NCI-H1105 (cell line): ENCODE measurements at regions not wholly inside any gene's neighbourhood (a gene's known extent, or its start where the extent isn't known, plus 50 kb on each side); places are given as distances from the start of the nearest gene placed in this dataset.

Experiments used
- DNase-seq: peaks from one replicate; lab custom pipeline; 2025; lab: John Stamatoyannopoulos, UW

DNA sequence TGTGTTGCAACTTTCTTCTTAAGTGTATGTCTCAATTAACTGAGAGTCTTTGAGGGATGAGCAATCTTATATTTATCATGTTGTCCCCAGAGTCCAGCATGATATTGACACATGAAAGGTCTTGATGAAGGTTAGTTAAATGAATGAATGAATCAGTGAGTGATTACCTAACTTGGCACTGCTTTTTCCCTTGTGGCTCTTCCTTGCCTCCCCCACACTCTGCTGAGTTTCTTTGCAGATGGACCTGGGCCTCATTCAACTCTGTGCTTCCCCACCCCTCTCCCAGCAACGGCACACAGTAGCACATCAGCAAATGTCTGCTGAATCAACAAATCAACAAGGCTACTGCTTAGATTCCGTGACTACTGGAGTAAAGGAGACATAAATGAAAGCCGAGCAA is 235.1 kb upstream of the CXCL12 start:
- DNase-seq, result no peak

DNA sequence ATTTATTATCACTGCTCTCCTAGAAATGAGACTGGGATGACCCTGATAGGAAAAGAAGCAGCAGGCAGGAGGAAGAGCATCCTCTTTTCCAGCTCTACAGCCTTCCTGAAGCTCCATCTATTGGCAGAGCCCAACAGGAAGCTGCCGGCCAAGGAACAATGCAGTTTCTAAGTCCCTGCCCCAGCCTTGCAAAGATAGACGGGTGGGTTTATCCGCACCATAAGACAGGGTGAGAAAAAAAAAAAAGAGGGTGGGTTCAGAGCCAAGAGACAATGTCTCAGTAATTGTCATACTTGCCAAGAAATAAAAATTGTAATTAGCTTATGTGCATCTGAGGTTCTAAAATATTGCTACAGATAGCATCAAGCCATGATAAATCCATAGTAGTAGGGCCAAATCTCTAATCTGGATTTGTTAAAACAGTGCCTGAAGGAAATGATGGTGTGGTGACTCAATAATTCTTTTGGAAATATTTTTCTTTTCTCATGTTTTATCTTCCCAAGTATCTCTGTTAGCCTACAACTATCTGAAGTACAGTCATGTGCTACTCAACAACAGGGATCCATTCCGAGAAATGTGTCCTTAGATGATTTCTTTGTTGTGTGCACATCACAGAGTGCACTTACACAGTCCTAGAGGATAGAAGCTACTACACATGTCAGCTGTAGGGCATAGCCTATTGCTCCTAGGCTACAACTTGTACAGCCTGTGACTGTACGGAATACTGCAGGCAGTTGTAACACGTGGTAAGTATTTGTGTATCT is 242.9 kb upstream of the CXCL12 start:
- no peak for DNase-seq

DNA sequence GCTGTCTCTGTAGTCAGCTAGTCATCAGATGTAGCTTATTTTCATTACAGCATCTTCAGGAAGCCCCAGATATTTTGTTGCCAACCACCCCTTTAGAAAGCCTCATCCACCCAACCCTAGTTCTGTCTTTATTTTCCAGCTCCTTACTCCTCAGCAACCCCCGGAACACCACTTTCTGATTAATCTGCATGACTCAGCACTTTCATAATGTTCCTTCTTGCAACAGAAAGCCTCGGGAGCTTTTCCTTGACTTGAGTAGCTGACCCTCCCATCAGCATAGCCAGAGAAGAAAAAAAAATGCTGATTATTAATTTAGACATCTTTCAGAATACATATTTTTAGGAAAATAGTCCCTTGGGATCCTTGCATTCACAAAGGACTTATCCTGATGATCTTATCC is 244.0 kb upstream of the CXCL12 start:
- no peak for DNase-seq

DNA sequence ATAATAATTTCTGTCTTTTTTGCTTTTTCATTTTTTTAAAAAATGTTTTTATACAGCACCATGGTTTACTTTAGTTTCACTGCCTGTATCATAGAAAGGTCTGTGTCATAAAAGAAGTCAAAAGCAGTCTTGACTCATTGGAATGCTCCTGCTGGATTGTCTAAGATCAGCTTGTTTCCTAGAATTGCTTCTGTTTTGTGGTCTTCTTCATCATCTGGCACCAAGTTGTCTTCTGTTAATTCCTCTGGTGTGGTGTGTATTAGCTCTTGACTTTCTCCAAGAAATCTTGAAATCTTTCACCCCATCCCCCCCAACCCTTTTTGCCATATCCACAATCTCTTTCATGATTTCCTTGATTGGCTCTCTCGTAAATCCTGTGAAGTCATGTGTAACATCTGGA is 250.3 kb upstream of the CXCL12 start:
- DNase-seq, result no peak

DNA sequence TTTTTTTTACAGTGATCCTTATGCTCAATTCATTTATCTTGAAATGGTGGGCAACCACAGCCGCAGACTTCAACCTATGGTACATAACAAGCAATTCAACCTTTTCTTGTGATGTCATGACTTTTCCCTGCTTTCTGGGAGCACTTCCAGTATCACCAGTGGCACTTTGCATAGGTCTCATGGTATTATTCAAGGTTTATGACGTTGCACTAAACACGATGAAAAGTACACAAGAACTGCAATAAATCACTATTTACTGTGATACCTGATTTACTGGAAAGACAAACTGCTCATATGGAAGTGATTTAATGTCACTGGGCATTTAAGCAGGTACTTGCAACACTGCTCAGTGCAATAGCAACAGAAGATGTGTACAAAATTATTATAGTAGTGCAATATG is 251.7 kb upstream of the CXCL12 start:
- no peak for DNase-seq

DNA sequence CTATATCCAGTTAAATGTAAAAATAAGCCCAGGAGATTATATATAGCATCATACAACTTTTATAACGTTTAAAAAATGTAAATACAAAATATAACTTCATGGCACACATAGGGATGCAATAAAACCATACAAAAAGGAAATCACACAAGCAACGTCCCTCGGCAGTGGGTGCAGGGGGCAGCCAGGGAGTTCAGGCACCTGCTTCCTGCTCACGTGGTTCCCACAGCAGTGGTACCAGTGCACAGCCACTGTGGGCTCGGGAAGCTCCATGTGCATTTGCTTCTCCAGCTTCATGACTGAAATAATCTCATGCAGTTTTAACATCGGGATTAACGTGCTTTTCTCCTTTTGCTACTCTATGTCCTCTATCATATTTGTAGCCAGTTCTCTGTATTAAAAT is 255.5 kb upstream of the CXCL12 start:
- DNase-seq, result no peak

DNA sequence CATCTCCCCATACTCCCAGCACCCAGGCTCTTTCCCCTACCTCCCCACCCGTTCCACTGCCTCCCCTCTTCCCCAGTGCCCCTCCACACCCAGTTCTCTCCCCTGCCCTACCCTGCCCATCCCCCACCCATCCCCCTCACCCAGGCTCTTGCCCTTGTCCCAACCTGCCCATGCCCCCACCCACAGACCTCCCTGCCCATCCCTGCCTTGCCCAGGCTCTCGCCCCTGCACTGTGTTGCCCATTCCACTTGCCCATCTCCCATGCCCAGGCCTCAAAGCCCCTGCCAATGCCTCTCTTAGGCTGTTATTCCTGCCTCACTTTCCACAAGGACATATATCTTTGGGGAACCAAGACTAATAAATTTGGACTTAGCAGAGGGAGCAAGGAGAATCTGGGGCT is 262.6 kb upstream of the CXCL12 start:
- DNase-seq, result no peak

DNA sequence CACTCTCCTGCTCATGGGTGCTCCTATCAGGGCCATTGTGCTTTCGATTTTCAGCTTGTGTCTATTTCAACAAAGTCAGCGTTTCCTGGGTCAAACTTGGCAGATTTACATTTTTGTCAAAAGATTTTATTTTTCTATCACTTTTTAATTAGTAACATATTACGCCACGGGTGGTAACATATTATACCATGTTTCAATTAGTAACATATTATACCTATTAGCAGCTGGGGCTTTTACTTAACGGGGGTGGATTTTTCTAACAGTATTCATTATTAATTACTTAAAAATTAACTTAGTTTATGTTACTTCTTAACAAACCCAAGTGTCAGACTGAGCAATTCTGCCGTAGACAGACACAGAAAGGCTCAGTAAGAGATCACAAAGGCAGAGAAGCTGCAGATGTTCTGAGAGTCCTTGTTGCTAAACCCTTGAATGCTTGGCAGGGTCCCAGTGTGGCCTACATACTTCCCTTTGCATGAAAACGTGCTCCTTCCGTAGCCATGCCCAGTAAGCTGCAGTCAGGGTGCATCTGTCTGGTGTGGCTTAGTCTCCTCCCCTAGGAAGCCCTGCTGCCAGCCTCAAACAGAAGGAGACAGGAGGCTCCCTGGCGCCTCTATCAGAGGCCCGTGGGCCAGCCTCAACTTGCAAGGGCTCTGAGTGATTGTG is 263.1 kb upstream of the CXCL12 start:
- no peak for DNase-seq

DNA sequence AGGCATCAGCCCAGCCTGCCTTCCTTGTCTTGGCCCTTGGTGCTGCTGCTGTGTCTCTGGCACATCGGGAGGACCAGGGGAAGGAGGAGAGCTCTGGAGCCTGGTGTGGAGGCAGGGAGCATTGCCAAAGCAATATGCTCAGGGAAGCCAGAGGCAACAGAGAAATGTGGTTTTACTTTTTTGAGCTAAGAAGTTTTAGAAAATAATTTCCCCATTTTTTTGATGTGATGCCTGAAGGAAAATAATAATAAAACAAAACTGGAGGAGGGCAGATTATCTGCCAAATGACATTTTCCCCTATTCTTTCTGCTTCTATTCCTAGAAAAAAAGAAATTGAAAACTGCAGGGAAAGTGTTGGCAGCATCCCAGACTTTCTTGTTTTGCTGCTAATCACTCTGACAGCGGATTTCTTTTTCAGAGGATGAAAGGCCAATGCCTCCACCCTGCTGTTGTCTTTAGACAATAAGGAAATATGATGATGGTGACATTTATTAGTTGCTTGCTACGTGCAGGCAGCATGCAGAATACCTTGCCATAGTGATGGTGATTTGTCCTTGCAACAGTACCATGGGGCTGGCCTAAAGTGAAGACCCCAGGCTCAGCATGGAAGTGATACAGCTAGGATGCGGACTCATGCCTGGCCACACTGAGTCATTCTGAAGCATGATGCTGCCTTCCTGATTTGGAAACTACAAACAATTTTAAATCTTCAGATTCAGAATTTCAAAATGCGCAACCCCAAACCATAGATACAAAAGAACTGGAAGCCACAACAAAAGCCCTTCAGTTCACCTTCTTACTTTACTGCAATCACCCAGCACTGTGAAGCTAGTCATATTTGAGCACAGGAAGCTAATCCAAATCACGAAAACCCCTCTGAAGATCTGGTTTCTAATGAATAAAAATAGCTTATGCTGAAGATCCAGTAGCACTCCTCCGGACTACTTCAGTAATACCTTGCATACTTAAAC is 260.2 kb upstream of the TMEM72 start:
- DNase-seq, result no peak

DNA sequence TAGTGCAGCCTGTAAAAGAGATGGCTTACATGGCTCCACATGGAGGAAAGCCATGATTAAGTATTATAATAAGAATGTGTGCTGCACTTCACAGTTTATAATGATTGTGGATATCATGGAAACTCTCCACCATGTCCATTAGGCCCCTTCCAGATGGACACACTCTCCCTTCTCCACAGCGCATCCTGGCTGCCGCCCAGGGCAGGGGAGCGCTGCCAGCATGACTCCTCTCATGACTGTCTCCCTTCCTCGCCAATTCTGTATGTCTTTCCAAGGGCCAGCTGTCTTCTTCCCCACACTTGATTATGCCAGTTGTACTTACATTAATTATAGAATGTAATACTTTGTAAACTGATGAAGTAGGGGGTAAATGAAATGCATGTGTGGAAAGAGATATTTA is 259.3 kb upstream of the TMEM72 start:
- no peak for DNase-seq

DNA sequence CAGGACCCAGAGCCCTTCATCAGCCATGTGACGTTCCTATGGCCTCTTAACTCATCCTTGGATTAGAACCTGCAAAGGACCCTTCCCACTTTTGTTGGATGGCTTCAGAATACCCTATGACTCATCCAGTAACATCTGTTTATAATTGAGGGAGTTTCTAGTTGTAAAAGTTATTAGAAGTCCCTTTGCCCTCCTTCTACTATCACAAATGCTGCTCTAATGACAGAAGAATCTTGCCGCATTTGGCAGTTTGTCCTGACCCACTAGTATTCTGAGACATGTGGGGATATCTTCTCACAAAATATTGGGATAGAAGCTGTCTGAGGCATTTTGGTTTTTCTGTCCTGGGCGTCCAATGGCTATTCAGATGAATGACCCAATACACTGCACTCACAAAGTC is 251.8 kb upstream of the TMEM72 start:
- no peak for DNase-seq

DNA sequence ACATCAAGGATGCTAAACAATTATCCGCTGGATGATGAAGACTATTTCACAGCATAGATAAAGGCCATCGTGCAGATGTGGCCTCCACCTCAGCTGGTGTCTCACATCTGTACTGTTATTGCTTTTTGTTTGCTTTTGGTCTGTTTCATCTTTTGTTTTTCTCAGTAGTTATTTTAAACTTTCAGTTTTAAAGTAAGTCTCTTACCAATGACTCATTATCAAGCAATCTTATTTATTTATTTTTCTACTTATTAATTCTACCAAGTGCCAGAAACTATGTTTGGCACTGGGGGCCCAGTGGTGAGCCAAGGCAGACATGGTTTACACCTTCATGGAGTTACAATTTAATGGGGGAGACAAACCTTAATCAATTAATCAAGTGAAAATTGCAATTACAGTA is 250.9 kb upstream of the TMEM72 start:
- DNase-seq, result no peak

DNA sequence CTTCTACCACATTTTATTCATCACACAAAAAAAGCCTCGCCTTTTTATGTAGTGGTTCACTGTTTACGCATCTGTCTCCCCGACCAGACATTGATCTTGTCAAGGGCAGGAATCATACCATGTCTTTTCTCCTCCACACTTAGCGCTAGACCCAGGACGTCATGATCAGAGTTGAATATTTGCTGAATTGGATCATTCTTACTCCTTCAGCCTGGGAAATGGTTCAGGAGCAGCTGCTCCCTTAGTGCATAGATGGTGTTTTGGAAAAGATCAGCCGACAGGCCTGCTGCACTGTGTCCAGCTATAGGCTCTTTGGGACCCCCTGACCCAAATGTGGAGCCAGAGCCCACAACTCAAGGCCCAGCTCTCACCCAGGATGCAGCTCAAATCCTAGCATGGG is 249.1 kb upstream of the TMEM72 start:
- DNase-seq, result no peak

DNA sequence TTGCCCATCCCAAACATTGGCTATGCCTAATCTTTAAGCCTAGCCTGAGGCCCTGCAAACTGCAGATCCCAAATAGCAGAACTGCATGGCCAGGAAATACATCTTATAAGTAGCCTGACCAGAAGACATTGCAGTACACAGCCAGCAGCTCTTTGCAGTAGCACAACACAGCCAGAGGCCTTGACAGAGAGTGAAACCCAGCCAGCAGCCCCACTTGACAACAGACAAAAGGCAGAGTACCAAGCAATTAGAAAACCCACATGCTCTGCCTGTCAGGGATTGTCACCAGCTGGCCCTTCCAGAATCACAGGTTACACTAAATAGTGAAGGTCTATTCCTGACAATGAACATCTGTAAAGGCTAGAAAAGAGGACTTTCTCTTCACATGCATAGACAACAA is 242.8 kb upstream of the TMEM72 start:
- no peak for DNase-seq

DNA sequence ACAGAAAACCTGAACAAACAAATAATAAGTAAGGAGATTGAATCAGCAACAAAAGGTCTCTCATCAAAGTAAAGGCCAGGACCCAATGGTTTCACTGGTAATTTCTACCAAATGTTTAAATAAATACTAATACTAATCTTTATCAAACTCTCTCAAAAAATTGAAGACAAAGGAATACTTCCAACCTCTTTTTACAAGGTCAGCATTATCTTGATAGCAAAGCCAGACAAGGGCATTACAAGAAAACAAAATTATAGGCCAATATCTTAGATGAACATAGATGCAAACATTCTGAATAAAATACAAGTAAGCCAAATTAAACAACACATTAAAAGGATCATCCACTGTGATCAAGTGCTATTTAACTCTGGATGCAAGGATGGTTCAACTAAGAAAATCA is 239.8 kb upstream of the TMEM72 start:
- no peak for DNase-seq

DNA sequence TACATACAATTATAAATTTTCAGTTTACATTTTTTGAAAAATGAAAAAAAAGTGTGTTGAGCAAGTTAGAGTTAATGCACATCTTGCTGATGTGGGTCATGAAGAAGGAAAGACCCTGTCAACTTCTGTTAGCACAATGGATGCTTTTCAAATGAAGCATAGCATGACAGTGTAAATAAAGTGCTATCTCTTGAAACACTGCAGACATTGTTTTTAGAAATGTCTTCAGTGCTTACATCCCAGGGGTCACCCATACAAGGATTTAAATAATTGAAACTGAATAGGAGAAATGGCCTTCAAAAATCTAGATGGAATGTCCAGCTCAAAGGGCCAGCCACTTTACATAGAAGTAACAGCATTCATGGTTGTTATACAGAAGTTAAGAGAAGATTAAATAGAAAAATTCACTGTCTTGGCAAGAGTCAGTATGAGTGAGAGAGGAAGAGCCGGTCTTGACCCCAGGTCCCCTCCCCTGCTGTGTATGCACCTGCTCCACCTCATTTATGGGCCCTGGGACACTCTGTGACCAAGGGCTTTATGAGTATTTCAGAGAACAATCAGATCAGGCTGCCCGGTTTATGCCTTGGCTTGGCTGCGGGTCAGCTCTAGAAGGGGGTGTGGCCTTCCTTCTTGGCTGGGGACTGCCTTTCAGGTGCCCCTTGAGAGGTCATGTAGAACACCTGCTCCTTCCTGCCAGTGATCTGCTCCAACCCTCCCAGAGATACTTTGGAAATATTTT is 237.7 kb upstream of the TMEM72 start:
- DNase-seq, result no peak

DNA sequence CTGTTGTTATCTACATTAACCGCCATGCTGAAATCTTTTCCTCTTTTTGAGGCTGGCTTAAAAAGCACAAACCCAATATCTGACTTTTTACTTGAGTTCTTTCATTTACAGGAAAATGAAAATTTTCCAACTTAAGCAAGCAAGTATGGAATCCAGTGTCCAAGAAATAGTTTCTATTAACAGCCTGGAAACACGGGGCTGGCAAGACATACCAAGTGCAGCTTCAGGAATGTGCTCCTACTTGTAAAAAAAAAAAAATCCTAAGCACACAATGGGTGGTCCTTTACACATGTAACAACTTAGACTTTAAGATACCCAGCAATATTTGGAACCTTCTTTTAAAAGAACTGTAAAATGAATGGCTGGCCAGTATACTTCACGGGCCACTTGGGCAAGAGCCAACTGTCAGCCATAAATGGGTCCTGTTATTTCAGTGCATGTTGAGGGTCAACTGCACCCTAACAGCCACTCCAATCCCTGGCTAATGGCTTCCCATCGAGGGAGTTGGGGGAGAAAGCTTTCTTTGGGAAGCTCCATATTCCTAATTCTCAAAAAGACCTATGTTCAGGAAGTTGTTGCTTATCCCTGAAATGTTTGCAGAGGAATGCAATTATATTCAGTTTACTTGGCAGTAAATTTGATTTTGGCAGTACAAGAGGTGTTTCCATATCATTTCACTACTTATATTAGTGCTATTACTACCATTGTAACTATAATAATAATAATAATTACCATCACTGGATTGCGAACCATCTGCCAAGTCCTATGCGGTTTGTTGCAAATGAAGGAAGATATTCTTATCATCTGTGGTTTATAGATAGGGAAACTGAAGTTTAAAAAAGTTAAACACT is 236.4 kb upstream of the TMEM72 start:
- no peak for DNase-seq

DNA sequence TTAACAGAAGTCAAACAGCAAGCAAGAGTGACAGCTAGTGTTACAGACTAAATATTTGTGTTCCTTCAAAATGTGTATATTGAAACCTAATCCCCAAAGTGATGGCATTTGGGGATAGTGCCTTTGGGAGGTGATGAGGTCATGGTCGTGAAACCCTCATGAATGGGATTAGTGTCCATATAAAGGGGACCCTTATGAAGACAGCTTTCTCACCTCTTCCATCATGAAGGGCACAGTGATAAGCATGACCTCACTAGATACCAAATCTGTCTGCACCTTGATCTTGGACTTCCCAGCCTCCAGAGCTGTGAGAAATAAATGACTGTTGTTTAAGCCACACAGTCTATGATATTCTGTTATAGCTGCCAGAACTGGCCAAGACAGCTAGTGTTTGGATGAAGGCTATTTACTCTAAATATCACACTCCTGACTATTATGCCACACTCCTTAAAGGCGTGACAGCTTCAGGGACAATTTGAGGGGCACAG is 235.7 kb upstream of the TMEM72 start:
- DNase-seq, result no peak

DNA sequence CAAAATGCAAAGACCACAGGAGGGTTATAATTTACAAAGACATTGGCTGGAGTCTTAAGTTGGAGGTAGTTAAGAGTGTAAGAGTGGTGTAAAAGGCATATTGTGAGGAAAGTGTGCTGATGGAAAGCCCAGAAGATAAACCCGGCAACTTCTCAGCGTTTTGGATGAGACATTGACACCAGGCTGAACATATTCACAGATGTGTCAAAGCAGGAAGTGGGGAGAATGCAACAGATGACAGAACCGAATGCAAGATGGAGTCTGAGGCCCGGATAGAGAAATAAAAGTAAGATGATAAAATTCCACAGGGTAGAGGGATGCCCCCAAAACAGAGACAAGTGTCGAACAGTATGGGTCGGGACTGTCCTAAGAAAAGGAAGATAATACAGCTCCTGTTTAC is 230.4 kb upstream of the TMEM72 start:
- no peak for DNase-seq

DNA sequence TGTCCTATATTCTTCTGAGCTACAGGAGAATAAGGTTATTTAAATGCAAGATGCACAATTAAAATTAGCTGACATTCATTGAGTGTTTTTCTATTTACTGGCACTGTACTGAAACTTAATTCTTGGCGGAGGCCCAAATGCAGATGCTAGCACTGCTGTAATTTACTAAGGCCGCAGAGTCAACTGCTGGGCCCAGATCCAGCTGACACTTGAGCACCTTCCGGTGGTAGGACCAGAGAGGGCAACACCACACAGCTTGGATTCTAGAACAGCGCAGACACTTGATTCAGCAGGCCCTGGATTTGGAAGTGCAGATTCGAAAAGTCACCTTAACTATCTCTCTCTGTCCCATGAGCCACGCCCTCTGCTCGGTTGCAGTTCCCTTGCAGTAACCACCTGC is 228.6 kb upstream of the TMEM72 start:
- DNase-seq, result no peak

DNA sequence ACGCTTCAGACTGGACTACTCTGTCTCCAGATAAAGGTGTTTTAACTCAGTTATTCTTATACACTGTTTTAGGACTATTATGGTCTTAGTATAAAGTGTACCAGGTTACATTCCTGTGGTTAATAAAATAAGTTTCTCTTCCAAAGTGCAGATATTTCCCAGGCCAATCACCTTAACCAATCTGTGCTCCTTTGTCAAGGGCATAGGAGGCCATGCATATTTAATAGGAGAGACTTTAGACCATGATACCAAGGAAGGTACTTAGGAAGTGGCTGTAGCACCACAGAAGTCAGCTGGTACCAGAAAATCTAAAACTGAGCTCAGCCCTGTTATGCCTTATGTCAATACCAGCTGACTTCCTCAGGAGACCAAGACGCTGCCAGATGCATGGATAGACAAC is 226.5 kb upstream of the TMEM72 start:
- DNase-seq, result no peak
